Right lobe of liver (tissue), 6 donors: ENCODE measurements at regions not wholly inside any gene's neighbourhood (a gene's known extent, or its start where the extent isn't known, plus 50 kb on each side); places are given as distances from the start of the nearest gene placed in this dataset.
"Not testable (repeated sequence)": the region's sequence is repeated elsewhere in the genome, so short reads cannot be mapped to it uniquely, and the experiment has no call there.

ENCODE experiments used
- ATAC-seq, 4 donors: fragments of 200-7000 bp; cut with Tn5 transposase; one replicate each; pipeline ENCODE4 v1.9.1; 2020; ENCODE audit warnings: mild to moderate bottlenecking in 4 of 4, moderate library complexity in 4 of 4
- DNase-seq, 3 donors: peaks; one replicate each; pipeline ENCODE4 v3.0.0-alpha.2; 2020
- H3K27ac ChIP-seq, 3 donors: fragments of 200-600 bp; one replicate each; pipeline ENCODE4 v1.8.0; 2022
- H3K27me3 ChIP-seq, 2 donors: fragments of 200-600 bp; one replicate each; pipeline ENCODE4 v1.8.0; 2022
- H3K36me3 ChIP-seq, 4 donors: fragments of 200-600 bp; sonication (generic) in 1 of 4; one replicate each; pipeline versions ENCODE4 v1.5.1 to v1.8.0; 2017 to 2022; ENCODE audit warnings: control low read depth in 1 of 4
- H3K4me1 ChIP-seq, 4 donors: fragments of 200-600 bp; sonication (generic) in 1 of 4; one replicate each; pipeline versions ENCODE4 v1.5.1 to v1.8.0; 2017 to 2022; ENCODE audit warnings: control low read depth in 1 of 4
- H3K4me3 ChIP-seq, 3 donors: fragments of 200-600 bp; one replicate each; pipeline ENCODE4 v1.8.0; 2022
- H3K9me3 ChIP-seq, 4 donors: fragments of 200-600 bp; sonication (generic) in 1 of 4; one replicate each; pipeline versions ENCODE4 v1.5.1 to v1.8.0; 2017 to 2022; ENCODE audit warnings: control low read depth in 1 of 4
- CTCF ChIP-seq, 4 donors: fragments of 200-600 bp in 3 of 4; fragments of 450-650 bp in 1 of 4; IDR thresholded peaks; one replicate each; pipeline versions ENCODE4 v1.5.1 to v1.8.0; 2016 to 2022; ENCODE audit warnings: antibody characterized with exemption in 4 of 4, mild to moderate bottlenecking in 2 of 4
- POLR2A ChIP-seq: fragments of 450-650 bp; IDR thresholded peaks from one replicate; pipeline ENCODE4 v1.6.1; 2017; ENCODE audit warnings: antibody characterized with exemption, mild to moderate bottlenecking
- WGBS: methylation state at CpG from one replicate; pipeline ENCODE4 v1.1.6; 2018; ENCODE audit warnings: low coverage, low lambda C conversion rate; ENCODE audit not compliant: insufficient coverage; ENCODE audit errors: missing lambda C conversion rate; 5-methylcytosine and 5-hydroxymethylcytosine counted together
- intact Hi-C, 2 donors: fragments of 100-400 bp; cut with DNase I; formaldehyde crosslinking; loops; one replicate each; pipeline versions ENCODE4 v1.11.2 to v1.14.1; 2022
- donor health status: DM: no; HTN: yes; CAD: no.
- donor health status: DM: no; HTN: no; CAD: no.
- donor health status: DM: no; HTN: no; CAD: no.
- donor health status: DM: no; HTN: yes; CAD: no.
- donor health status: DM: no; HTN: yes; CAD: no.

- ATAC-seq, H3K27ac ChIP-seq, intact Hi-C loops, H3K4me1 ChIP-seq, H3K9me3 ChIP-seq, H3K4me3 ChIP-seq, H3K36me3 ChIP-seq, DNase-seq, H3K27me3 ChIP-seq: not testable (repeated sequence)
- WGBS, result no CpG with 5 or more reads among the region's 7 CpGs
Observed at GRCh38 chr16:16565326-16565725, 186.4 kb downstream of the NPIPA7 start.

- H3K36me3 ChIP-seq, H3K27me3 ChIP-seq, H3K9me3 ChIP-seq, H3K4me3 ChIP-seq, H3K4me1 ChIP-seq, H3K27ac ChIP-seq, intact Hi-C loops: not testable (repeated sequence)
- ATAC-seq, result peak; percentile 68 to 76 (median 73)
- 3% methylated on average over 5 of the region's 5 CpGs for WGBS
- peak in 2 of 3 donors; percentile 23 to 54 for DNase-seq
Observed at GRCh38 chr16:16570055-16570454, 191.1 kb downstream of the NPIPA7 start.

- H3K36me3 ChIP-seq, H3K4me1 ChIP-seq, DNase-seq, H3K4me3 ChIP-seq, intact Hi-C loops, H3K27ac ChIP-seq, H3K27me3 ChIP-seq, H3K9me3 ChIP-seq, ATAC-seq: not testable (repeated sequence)
- 36% methylated on average over 2 of the region's 2 CpGs for WGBS
Observed at GRCh38 chr16:16570874-16571273, 191.9 kb downstream of the NPIPA7 start.

- H3K27ac ChIP-seq, H3K4me3 ChIP-seq, DNase-seq, H3K9me3 ChIP-seq, intact Hi-C loops, H3K27me3 ChIP-seq, ATAC-seq, H3K4me1 ChIP-seq, H3K36me3 ChIP-seq: not testable (repeated sequence)
- 83% methylated on average over 1 of the region's 10 CpGs for WGBS
Observed at GRCh38 chr16:16572130-16572774, 193.3 kb downstream of the NPIPA7 start.

- ATAC-seq, result peak in 1 of 4 donors; percentile 21
- H3K27ac ChIP-seq, H3K4me1 ChIP-seq, H3K36me3 ChIP-seq, H3K9me3 ChIP-seq, H3K4me3 ChIP-seq, DNase-seq, intact Hi-C loops, H3K27me3 ChIP-seq: not testable (repeated sequence)
- 47% methylated on average over 3 of the region's 5 CpGs for WGBS
Observed at GRCh38 chr16:16577062-16577461, 198.1 kb downstream of the NPIPA7 start.

GRCh38 chr16:16578701-16579100, 199.8 kb downstream of the NPIPA7 start:
- ATAC-seq, result no peak
- TF ChIP-seq POLR2A, result no peak
- no peak for TF ChIP-seq CTCF (IDR thresholded peaks at IDR 0.05)
- Histone ChIP-seq H3K9me3 (no peaks in the 10 kb centered on the region), H3K27ac (no peak overlapping the region), H3K4me1 (no peaks in the 10 kb centered on the region), H3K36me3 (no peaks in the 10 kb centered on the region), H3K27me3 (no peaks in the 10 kb centered on the region), H3K4me3 (no peak overlapping the region)
- 95% methylated on average over 2 of the region's 5 CpGs for WGBS
- DNase-seq, result no peak
- intact Hi-C loops, result no loop called here

- DNase-seq, H3K27me3 ChIP-seq, ATAC-seq, H3K4me1 ChIP-seq, H3K27ac ChIP-seq, H3K4me3 ChIP-seq, H3K9me3 ChIP-seq, intact Hi-C loops, H3K36me3 ChIP-seq: not testable (repeated sequence)
- whole genome bisulfite sequencing, result 67% methylated on average over 2 of the region's 7 CpGs
Observed at GRCh38 chr16:16582916-16583315, 204.0 kb downstream of the NPIPA7 start.

GRCh38 chr16:16586073-16586651, 207.2 kb downstream of the NPIPA7 start:
- H3K4me3 ChIP-seq, H3K36me3 ChIP-seq, H3K9me3 ChIP-seq, intact Hi-C loops, H3K27me3 ChIP-seq: not testable (repeated sequence)
- ATAC-seq, result peak; percentile 51 to 75 (median 68)
- Histone ChIP-seq H3K27ac (peak overlapping the region in 2 of 3 donors; percentile 47 to 76), H3K4me1 (peaks cover 0 to 14% (median 2%) of the 10 kb centered on the region in 4 donors)
- WGBS, result 40% methylated on average over 5 of the region's 7 CpGs
- DNase-seq, result peak in 1 of 3 donors; percentile 63

GRCh38 chr16:16586969-16587368, 208.0 kb downstream of the NPIPA7 start:
- ATAC-seq, result peak; percentile 66 to 82 (median 68)
- H3K4me3 ChIP-seq, intact Hi-C loops, H3K36me3 ChIP-seq, H3K9me3 ChIP-seq, H3K27me3 ChIP-seq: not testable (repeated sequence)
- DNase-seq, result peak in 1 of 3 donors; percentile 48
- WGBS, result 42% methylated on average over 4 of the region's 6 CpGs
- H3K27ac ChIP-seq, result peak overlapping the region in 2 of 3 donors; percentile 60 to 76
- H3K4me1 ChIP-seq, result peaks cover 0 to 14% (median 2%) of the 10 kb centered on the region in 4 donors

GRCh38 chr16:16588436-16588835, 209.5 kb downstream of the NPIPA7 start:
- 23% methylated on average over 3 of the region's 7 CpGs for WGBS
- H3K9me3 ChIP-seq, H3K4me3 ChIP-seq, intact Hi-C loops, DNase-seq, H3K36me3 ChIP-seq, H3K27me3 ChIP-seq: not testable (repeated sequence)
- ATAC-seq, result peak; percentile 45 to 77 (median 64)
- peaks cover 0 to 14% (median 2%) of the 10 kb centered on the region in 4 donors for H3K4me1 ChIP-seq
- H3K27ac ChIP-seq, result peak overlapping the region in 2 of 3 donors; percentile 26 to 60
